ENCODE measurements at regions not wholly inside any gene's neighbourhood (a gene's known extent, or its start where the extent isn't known, plus 50 kb on each side); places are given as distances from the start of the nearest gene placed in this dataset.

DNA sequence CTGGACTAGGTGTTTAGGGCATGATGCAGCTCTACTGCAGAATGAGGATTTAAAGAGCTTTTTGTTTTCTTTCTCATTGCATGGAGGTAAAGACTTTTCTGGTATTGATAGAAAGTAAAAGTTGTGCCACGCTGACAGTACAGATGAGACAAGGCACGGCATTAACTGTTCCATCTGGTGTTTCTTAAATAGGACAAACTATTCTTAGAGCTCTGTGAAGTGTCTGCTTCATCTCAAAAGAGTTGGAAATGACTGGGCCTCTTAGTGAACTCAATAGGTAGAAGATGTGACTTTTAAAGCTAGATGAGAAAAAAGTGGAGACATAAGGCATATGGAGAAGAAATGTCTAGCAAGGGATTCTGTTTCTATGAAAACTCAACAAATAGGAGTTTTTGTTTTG is 321.8 kb downstream of the RPRM start:
- Histone ChIP-seq H3K9me2 (replicated peaks; ENCODE audit: insufficient read depth, low read length) (no peaks in the 10 kb centered on the region), H3K36me3 (ENCODE audit: low read length) (no peaks in the 10 kb centered on the region), H3K4me2 (ENCODE audit: low read depth, low read length, poor library complexity, severe bottlenecking) (no peak overlapping the region), H3K9ac (ENCODE audit: low read length) (no peak overlapping the region), H3F3A (ENCODE audit: insufficient read depth) (no peaks in the 10 kb centered on the region), H3K79me2 (ENCODE audit: insufficient read depth, low read length) (no peaks in the 10 kb centered on the region), H3K9me3 (ENCODE audit: insufficient read depth, low read length) (no peaks in the 10 kb centered on the region), H2AFZ (ENCODE audit: low read depth, low read length, severe bottlenecking) (no peak overlapping the region), H3K4me3 (ENCODE audit: insufficient read depth, low read length, poor library complexity, severe bottlenecking) (no peak overlapping the region), H3K27me3 (ENCODE audit: low read length) (no peaks in the 10 kb centered on the region), H3K27ac (ENCODE audit: low read depth, low read length) (no peak overlapping the region), H4K20me1 (ENCODE audit: low read depth, low read length) (no peaks in the 10 kb centered on the region)
- no peak for TF ChIP-seq EZH2phosphoT487 (conservative IDR thresholded peaks at IDR 0.05; ENCODE audit: low read length)
- TF ChIP-seq, protein P1, sequence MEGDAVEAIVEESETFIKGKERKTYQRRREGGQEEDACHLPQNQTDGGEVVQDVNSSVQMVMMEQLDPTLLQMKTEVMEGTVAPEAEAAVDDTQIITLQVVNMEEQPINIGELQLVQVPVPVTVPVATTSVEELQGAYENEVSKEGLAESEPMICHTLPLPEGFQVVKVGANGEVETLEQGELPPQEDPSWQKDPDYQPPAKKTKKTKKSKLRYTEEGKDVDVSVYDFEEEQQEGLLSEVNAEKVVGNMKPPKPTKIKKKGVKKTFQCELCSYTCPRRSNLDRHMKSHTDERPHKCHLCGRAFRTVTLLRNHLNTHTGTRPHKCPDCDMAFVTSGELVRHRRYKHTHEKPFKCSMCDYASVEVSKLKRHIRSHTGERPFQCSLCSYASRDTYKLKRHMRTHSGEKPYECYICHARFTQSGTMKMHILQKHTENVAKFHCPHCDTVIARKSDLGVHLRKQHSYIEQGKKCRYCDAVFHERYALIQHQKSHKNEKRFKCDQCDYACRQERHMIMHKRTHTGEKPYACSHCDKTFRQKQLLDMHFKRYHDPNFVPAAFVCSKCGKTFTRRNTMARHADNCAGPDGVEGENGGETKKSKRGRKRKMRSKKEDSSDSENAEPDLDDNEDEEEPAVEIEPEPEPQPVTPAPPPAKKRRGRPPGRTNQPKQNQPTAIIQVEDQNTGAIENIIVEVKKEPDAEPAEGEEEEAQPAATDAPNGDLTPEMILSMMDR (IDR thresholded peaks at IDR 0.05; ENCODE audit: insufficient read depth, low read length, poor library complexity, severe bottlenecking): no peak

DNA sequence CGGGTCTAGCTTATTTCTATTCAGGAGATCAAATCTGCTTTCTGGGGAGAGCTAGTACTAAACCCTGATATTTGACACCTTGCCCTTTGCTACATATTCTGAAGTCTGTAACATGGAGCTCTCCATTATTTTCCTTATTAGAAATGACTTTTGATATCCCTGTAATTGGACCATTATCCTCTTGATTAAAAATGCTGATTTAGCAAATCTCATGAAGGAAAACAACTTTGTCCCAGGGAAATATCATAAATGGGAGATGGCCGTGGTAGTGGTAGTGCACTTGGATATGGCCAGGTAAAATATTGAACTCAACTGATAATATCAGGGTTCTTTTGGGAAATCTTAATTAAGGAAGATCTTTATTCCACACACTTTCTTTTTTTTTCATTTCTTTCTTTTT is 326.5 kb downstream of the RPRM start:
- Histone ChIP-seq H4K20me1 (ENCODE audit: low read depth, low read length) (no peaks in the 10 kb centered on the region), H3K36me3 (ENCODE audit: low read length) (no peaks in the 10 kb centered on the region), H2AFZ (ENCODE audit: low read depth, low read length, severe bottlenecking) (no peak overlapping the region), H3K4me3 (ENCODE audit: insufficient read depth, low read length, poor library complexity, severe bottlenecking) (no peak overlapping the region), H3F3A (ENCODE audit: insufficient read depth) (no peaks in the 10 kb centered on the region), H3K79me2 (ENCODE audit: insufficient read depth, low read length) (no peaks in the 10 kb centered on the region), H3K27ac (ENCODE audit: low read depth, low read length) (no peak overlapping the region), H3K9ac (ENCODE audit: low read length) (no peak overlapping the region), H3K27me3 (ENCODE audit: low read length) (no peaks in the 10 kb centered on the region), H3K9me2 (replicated peaks; ENCODE audit: insufficient read depth, low read length) (no peaks in the 10 kb centered on the region), H3K4me2 (ENCODE audit: low read depth, low read length, poor library complexity, severe bottlenecking) (no peak overlapping the region), H3K9me3 (ENCODE audit: insufficient read depth, low read length) (no peaks in the 10 kb centered on the region)
- TF ChIP-seq, protein P1 (IDR thresholded peaks at IDR 0.05; ENCODE audit: insufficient read depth, low read length, poor library complexity, severe bottlenecking): no peak
- no peak for TF ChIP-seq EZH2phosphoT487 (conservative IDR thresholded peaks at IDR 0.05; ENCODE audit: low read length)

DNA sequence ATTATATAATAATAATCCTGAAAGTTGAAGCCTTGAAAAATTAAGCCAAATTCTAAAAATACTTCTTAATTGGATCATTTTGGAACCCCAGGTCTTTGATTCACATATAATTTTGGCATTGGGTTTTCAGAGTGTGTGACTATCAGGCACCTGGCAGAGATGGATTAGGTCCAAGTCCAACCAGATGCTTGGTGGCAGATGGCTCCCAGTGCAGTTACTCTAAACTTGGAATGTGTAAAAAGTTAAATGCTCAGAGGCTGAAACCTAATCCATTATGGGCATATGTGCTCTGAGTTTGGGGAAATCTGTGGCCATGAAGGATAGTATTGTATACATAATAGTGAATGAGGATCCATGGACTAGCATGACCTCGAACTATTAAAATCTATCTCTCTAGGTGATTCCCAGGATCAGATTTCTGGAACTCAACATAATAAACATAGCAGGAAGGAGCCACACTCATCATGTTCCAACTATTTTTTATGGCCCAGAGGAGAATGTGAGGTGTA is 333.0 kb downstream of the RPRM start:
- Histone ChIP-seq H3K4me2 (ENCODE audit: low read depth, low read length, poor library complexity, severe bottlenecking) (no peak overlapping the region), H3K9me3 (ENCODE audit: insufficient read depth, low read length) (no peaks in the 10 kb centered on the region), H3K4me3 (ENCODE audit: insufficient read depth, low read length, poor library complexity, severe bottlenecking) (no peak overlapping the region), H3K27me3 (ENCODE audit: low read length) (no peaks in the 10 kb centered on the region), H2AFZ (ENCODE audit: low read depth, low read length, severe bottlenecking) (no peak overlapping the region), H3K36me3 (ENCODE audit: low read length) (no peaks in the 10 kb centered on the region), H3K9me2 (replicated peaks; ENCODE audit: insufficient read depth, low read length) (no peaks in the 10 kb centered on the region), H4K20me1 (ENCODE audit: low read depth, low read length) (no peaks in the 10 kb centered on the region), H3K27ac (ENCODE audit: low read depth, low read length) (no peak overlapping the region), H3K79me2 (ENCODE audit: insufficient read depth, low read length) (no peaks in the 10 kb centered on the region), H3K9ac (ENCODE audit: low read length) (no peak overlapping the region), H3F3A (ENCODE audit: insufficient read depth) (no peaks in the 10 kb centered on the region)
- no peak for TF ChIP-seq EZH2phosphoT487 (conservative IDR thresholded peaks at IDR 0.05; ENCODE audit: low read length)
- TF ChIP-seq, protein P1 (IDR thresholded peaks at IDR 0.05; ENCODE audit: insufficient read depth, low read length, poor library complexity, severe bottlenecking): no peak

Measured in SU-DHL-6 (cell line).